ENCODE measurements at regions not wholly inside any gene's neighbourhood (a gene's known extent, or its start where the extent isn't known, plus 50 kb on each side); places are given as distances from the start of the nearest gene placed in this dataset.
"Not testable (repeated sequence)": the region's sequence is repeated elsewhere in the genome, so short reads cannot be mapped to it uniquely, and the experiment has no call there.

DNA sequence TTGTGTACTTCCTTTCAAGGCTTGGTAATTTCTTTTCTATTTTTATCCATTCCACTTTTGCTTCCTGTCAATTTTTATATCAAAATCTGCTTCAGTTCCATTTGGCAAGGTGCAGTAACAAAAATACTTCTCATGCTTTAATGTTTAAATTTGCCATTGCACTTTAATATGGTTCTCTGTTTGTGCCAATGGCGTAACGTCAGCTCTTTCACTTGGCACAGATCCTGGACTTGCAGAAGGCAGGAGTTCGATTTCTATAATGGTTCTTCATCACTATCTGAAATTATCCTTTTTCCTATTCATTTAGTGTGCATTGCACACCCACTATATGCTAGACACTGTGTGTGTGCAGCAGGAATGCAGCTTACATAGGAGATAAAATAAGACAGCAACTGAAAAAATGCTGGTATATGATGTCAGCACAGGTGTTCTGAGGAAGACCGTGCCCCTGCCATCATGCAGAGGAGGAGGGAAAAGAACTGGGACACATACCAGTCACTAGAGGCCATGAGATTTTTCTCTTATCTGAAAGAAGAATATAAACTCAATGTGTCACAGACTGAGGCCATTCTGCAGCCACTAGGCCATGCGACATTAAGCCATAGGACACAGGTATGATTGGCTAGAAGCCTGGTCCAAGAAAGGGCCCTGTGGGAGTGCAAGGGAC lies 298.2 kb downstream of the RPAP3 start:
- Histone ChIP-seq H3K27me3 (no peaks in the 10 kb centered on the region), H3K9me3 (no peaks in the 10 kb centered on the region), H3K4me3 (no peak overlapping the region), H3K36me3 (no peaks in the 10 kb centered on the region), H3K4me1 (no peaks in the 10 kb centered on the region), H3K27ac (no peak overlapping the region)
- in situ Hi-C loops (cut with MboI; ENCODE audit: low sequenced_read_pairs in 4 of 4) = no loop called here
- DNase-seq (no peak), ATAC-seq (no peak)
- no peak for TF ChIP-seq POLR2A (IDR thresholded peaks at IDR 0.05)
- TF ChIP-seq, protein P1, sequence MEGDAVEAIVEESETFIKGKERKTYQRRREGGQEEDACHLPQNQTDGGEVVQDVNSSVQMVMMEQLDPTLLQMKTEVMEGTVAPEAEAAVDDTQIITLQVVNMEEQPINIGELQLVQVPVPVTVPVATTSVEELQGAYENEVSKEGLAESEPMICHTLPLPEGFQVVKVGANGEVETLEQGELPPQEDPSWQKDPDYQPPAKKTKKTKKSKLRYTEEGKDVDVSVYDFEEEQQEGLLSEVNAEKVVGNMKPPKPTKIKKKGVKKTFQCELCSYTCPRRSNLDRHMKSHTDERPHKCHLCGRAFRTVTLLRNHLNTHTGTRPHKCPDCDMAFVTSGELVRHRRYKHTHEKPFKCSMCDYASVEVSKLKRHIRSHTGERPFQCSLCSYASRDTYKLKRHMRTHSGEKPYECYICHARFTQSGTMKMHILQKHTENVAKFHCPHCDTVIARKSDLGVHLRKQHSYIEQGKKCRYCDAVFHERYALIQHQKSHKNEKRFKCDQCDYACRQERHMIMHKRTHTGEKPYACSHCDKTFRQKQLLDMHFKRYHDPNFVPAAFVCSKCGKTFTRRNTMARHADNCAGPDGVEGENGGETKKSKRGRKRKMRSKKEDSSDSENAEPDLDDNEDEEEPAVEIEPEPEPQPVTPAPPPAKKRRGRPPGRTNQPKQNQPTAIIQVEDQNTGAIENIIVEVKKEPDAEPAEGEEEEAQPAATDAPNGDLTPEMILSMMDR (IDR thresholded peaks at IDR 0.05 in 4 of 5, conservative IDR thresholded peaks at IDR 0.05 in 1 of 5) = no peak
- intact Hi-C loops (cut with DNase I; ENCODE audit: low total_unique reads) = no loop called here

DNA sequence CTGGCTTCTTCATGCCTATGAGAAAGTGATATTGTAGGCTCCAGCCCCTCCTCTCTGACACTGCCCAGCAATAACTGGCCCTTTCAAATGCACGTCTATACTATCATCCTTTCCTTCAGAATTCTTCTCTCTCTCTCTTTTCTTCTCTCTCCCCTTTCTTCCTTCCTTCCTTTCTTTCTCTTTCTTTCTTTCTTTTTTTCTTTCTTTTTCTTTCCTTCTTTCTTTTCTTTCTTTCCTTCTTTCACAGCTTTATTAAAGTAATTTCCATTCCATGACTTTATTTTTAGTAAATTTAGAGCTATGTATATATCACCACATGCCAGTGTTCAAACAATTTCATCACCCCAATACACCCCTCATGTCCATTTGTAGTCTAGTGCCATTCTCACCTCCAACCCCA lies 302.1 kb downstream of the RPAP3 start:
- no peak overlapping the region for H3K27ac ChIP-seq
- TF ChIP-seq, protein P1 (IDR thresholded peaks at IDR 0.05 in 4 of 5, conservative IDR thresholded peaks at IDR 0.05 in 1 of 5) = no peak
- no peak for TF ChIP-seq POLR2A (IDR thresholded peaks at IDR 0.05)
- no peaks in the 10 kb centered on the region for H3K36me3 ChIP-seq
- in situ Hi-C loops (cut with MboI; ENCODE audit: low sequenced_read_pairs in 4 of 4) = no loop called here
- no peaks in the 10 kb centered on the region for H3K9me3 ChIP-seq
- no peaks in the 10 kb centered on the region for H3K4me1 ChIP-seq
- H3K4me3 ChIP-seq = no peak overlapping the region
- no peaks in the 10 kb centered on the region for H3K27me3 ChIP-seq
- ATAC-seq = no peak
- no peak for DNase-seq
- intact Hi-C loops (cut with DNase I; ENCODE audit: low total_unique reads) = no loop called here

DNA sequence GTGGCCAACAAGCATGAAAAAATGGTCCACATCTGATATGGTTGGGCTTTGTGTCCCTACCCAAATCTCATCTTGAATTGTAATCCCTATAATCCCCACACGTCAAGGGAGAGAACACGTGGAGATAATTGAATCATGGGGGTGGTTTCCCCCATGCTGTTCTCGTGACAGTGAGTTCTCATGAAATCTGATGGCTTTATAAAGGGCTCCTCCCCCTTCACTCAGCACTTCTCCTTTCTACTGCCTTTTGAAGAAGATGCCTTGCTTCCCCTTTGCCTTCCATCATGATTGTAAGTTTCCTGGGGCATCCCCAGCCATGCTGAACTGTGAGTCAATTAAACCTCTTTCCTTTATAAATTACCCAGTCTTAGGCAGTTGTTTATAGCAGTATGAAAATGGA lies 304.6 kb downstream of the RPAP3 start:
- H3K4me1 ChIP-seq; ATAC-seq; in situ Hi-C loops (cut with MboI; ENCODE audit: low sequenced_read_pairs in 4 of 4); intact Hi-C loops (cut with DNase I; ENCODE audit: low total_unique reads); H3K27ac ChIP-seq; H3K9me3 ChIP-seq; H3K27me3 ChIP-seq; DNase-seq; H3K4me3 ChIP-seq; H3K36me3 ChIP-seq: not testable (repeated sequence)

DNA sequence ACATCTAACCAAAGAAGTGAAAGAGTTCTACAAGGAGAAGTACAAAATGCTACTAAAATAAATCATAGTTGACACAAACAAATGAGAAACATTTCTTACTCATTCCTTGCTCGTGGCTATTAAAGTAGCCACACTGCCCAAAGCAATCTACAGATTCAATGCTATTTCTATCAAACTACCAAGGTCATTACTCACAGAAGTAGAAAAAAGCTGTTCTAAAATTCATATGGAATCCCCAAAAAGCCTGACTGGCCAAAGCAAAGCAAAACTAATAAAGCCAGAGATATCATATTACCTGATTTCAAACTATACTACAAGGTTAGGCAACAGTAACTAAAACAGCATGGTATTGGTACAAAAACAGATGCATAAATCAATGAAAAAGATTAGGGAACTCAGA lies 305.6 kb downstream of the RPAP3 start:
- intact Hi-C loops (cut with DNase I; ENCODE audit: low total_unique reads) = no loop called here

DNA sequence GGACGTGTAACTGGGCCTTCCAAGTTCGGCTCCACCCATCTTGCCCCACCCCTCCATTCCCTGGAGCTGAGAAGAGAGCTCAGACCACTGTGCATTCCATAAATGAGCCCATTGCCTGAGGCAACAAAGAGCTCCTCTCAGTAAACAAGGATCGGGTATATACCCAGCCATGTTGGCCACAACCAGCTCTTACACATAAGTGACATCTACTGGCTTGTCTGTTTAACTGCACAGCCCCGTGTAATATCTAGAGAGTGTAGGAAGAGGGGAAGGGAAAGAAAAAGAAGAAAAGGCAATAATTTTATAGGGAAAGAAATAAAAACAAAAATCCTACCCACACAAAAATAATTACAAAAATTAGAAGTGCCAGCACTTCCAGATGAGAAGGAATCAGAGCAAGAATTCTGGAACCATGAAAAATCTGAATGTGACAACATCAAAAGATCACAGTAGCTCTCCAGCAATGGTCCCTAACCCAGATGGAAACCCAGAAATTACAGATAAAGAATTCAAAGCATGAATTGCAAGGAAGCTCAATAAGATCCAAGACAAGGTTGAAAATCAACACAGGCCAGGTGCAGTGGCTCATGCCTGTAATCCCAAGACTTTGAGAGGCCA lies 308.1 kb downstream of the RPAP3 start:
- no peak overlapping the region for H3K4me3 ChIP-seq
- no peaks in the 10 kb centered on the region for H3K27me3 ChIP-seq
- peaks cover 0 to 7% of the 10 kb centered on the region in 2 donors for H3K4me1 ChIP-seq
- intact Hi-C loops (cut with DNase I; ENCODE audit: low total_unique reads) (loop anchor here (2.0 to 5.0 kb wide), 2 partner anchors 320 to 365 kb away; partner anchors contain the start of genes AMIGO2 and PCED1B), in situ Hi-C loops (cut with MboI; ENCODE audit: low sequenced_read_pairs in 4 of 4) (loop anchor here in 2 of 4 donors (10.0 kb wide), 1 partner anchor 363 kb away; no protein-coding TSS in a partner anchor)
- H3K36me3 ChIP-seq = no peaks in the 10 kb centered on the region
- H3K27ac ChIP-seq = no peak overlapping the region
- no peaks in the 10 kb centered on the region for H3K9me3 ChIP-seq
- no peak for TF ChIP-seq POLR2A (IDR thresholded peaks at IDR 0.05)
- TF ChIP-seq, protein P1 (IDR thresholded peaks at IDR 0.05 in 4 of 5, conservative IDR thresholded peaks at IDR 0.05 in 1 of 5) = peak in 3 of 5 experiments; percentile 13 to 44 (median 21)
- ATAC-seq (peak in 1 of 2 donors; percentile 84), DNase-seq (peak in 1 of 2 donors; percentile 21)

More for the DNA sequence above, 305.6 kb downstream of the RPAP3 start:
- Histone ChIP-seq H3K36me3 (no peaks in the 10 kb centered on the region), H3K4me3 (no peak overlapping the region), H3K9me3 (no peaks in the 10 kb centered on the region), H3K27me3 (no peaks in the 10 kb centered on the region), H3K27ac (no peak overlapping the region), H3K4me1 (no peaks in the 10 kb centered on the region)
- DNase-seq = no peak
- in situ Hi-C loops (cut with MboI; ENCODE audit: low sequenced_read_pairs in 4 of 4) = no loop called here
- no peak for ATAC-seq
- no peak for TF ChIP-seq POLR2A (IDR thresholded peaks at IDR 0.05)
- TF ChIP-seq, protein P1 (IDR thresholded peaks at IDR 0.05 in 4 of 5, conservative IDR thresholded peaks at IDR 0.05 in 1 of 5) = no peak

Measured in gastrocnemius medialis (tissue), 4 donors.